Spleen (tissue), 11 donors: ENCODE measurements at regions not wholly inside any gene's neighbourhood (a gene's known extent, or its start where the extent isn't known, plus 50 kb on each side); places are given as distances from the start of the nearest gene placed in this dataset.
A peak's percentile ranks its signal among the peaks of the same experiment; 100 is the strongest.

Experiments
- DNase-seq: peaks from one replicate; pipeline ENCODE4 v3.0.0-alpha.2; 2020
- H3K27ac ChIP-seq, 8 donors: fragments of 200-600 bp; sonication (generic) in 7 of 8; 1 replicate in 4 of 8; 2 replicates in 4 of 8; pipeline versions ENCODE4 v1.5.0 to v1.8.0; 2016 to 2021; ENCODE audit warnings: inconsistent platforms in 4 of 8, mild to moderate bottlenecking in 4 of 8, moderate library complexity in 1 of 8
- H3K27me3 ChIP-seq, 7 donors: fragments of 200-600 bp; sonication (generic) in 6 of 7; replicated peaks in 1 of 7; 1 replicate in 4 of 7; 2 replicates in 3 of 7; pipeline versions ENCODE4 v1.5.0 to v1.8.0; 2016 to 2021; ENCODE audit warnings: inconsistent platforms in 3 of 7, mild to moderate bottlenecking in 1 of 7
- H3K36me3 ChIP-seq, 6 donors: fragments of 200-600 bp; sonication (generic) in 5 of 6; 1 replicate in 4 of 6; 2 replicates in 2 of 6; pipeline versions ENCODE4 v1.5.0 to v1.8.0; 2016 to 2021; ENCODE audit warnings: inconsistent platforms in 2 of 6
- H3K4me1 ChIP-seq, 6 donors: fragments of 200-600 bp; sonication (generic) in 5 of 6; 1 replicate in 3 of 6; 2 replicates in 3 of 6; pipeline versions ENCODE4 v1.5.0 to v1.8.0; 2016 to 2021; ENCODE audit warnings: inconsistent platforms in 3 of 6
- H3K4me3 ChIP-seq, 8 donors: fragments of 200-600 bp; sonication (generic) in 7 of 8; 1 replicate in 4 of 8; 2 replicates in 4 of 8; pipeline versions ENCODE4 v1.5.0 to v1.8.0; 2016 to 2021; ENCODE audit warnings: inconsistent platforms in 4 of 8, mild to moderate bottlenecking in 4 of 8, moderate library complexity in 2 of 8
- H3K9me3 ChIP-seq, 8 donors: fragments of 200-600 bp; sonication (generic) in 7 of 8; 1 replicate in 4 of 8; 2 replicates in 4 of 8; pipeline versions ENCODE4 v1.5.0 to v1.8.0; 2016 to 2021; ENCODE audit warnings: inconsistent platforms in 4 of 8
- CTCF ChIP-seq, 11 experiments: fragments of 200-600 bp in 7 of 11; fragments of 450-650 bp in 4 of 11; sonication (generic) in 4 of 11; IDR thresholded peaks in 8 of 11; conservative IDR thresholded peaks in 3 of 11; 1 replicate in 7 of 11; 2 replicates in 4 of 11; pipeline versions ENCODE4 v1.4.0 to v1.8.0; 2016 to 2021; ENCODE audit warnings: antibody characterized with exemption in 11 of 11, inconsistent platforms in 4 of 11, mild to moderate bottlenecking in 1 of 11
- POLR2A ChIP-seq, 3 donors: fragments of 450-650 bp; IDR thresholded peaks; one replicate each; pipeline ENCODE4 v1.5.1; 2017; ENCODE audit warnings: antibody characterized with exemption in 3 of 3, mild to moderate bottlenecking in 1 of 3
- POLR2AphosphoS5 ChIP-seq, 3 donors: sonication (generic); formaldehyde crosslinking; IDR thresholded peaks; one replicate each; pipeline ENCODE4 v1.5.1; 2017; ENCODE audit warnings: antibody characterized with exemption in 3 of 3
- WGBS, 5 donors: extraction: QIAGEN DNeasy Blood & Tissue Kit in 3 of 5; methylation state at CpG; one replicate each; pipeline versions ENCODE4 v1.1.5 to v1.1.7; 2013 to 2018; 5-methylcytosine and 5-hydroxymethylcytosine counted together
- intact Hi-C: fragments of 100-400 bp; cut with DNase I; formaldehyde crosslinking; loops from one replicate; pipeline ENCODE4 v1.15.0; 2023; ENCODE audit warnings: low total_unique reads
- donor health status: healthy with polysubstance abuse.
- donor health status: DM: no; HTN: no; CAD: no; lungs with moderate emphysema.
- donor health status: DM: no; HTN: no; CAD: no.
- donor health status: Bipolar disorder and iron deficiency.
- donor health status: healthy.
- donor health status: DM: no; HTN: no; CAD: no.
- donor health status: DM: yes; HTN: yes; CAD: no.

GRCh38 chr12:34393086-34393820, 371.0 kb downstream of the ALG10 start:
- 66 to 70% (median 66%) methylated on average over 33 to 35 of the region's 35 CpGs for WGBS, 5 donors
- Histone ChIP-seq H3K4me1 (no peaks in the 10 kb centered on the region), H3K36me3 (no peaks in the 10 kb centered on the region), H3K27me3 (peaks cover 0 to 19% (median 0%) of the 10 kb centered on the region in 7 donors), H3K4me3 (no peak overlapping the region), H3K27ac (no peak overlapping the region), H3K9me3 (peaks cover 0 to 100% (median 97%) of the 10 kb centered on the region in 8 donors)
- DNase-seq: peak; percentile 66
- TF ChIP-seq POLR2AphosphoS5 (IDR thresholded peaks at IDR 0.05) (no peak), CTCF (IDR thresholded peaks at IDR 0.05 in 8 of 11, conservative IDR thresholded peaks at IDR 0.05 in 3 of 11) (no peak), POLR2A (IDR thresholded peaks at IDR 0.05) (no peak)
- intact Hi-C loops: no loop called here

GRCh38 chr12:34393821-34394150, 371.5 kb downstream of the ALG10 start:
- Histone ChIP-seq H3K36me3 (no peaks in the 10 kb centered on the region), H3K27me3 (peaks cover 0 to 14% (median 0%) of the 10 kb centered on the region in 7 donors), H3K4me1 (no peaks in the 10 kb centered on the region), H3K4me3 (no peak overlapping the region), H3K9me3 (peaks cover 0 to 100% (median 97%) of the 10 kb centered on the region in 8 donors), H3K27ac (no peak overlapping the region)
- WGBS, 5 donors: 55 to 75% (median 59%) methylated on average over 10 of the region's 10 CpGs
- intact Hi-C loops: no loop called here
- peak; percentile 64 for DNase-seq
- TF ChIP-seq CTCF (IDR thresholded peaks at IDR 0.05 in 8 of 11, conservative IDR thresholded peaks at IDR 0.05 in 3 of 11) (no peak), POLR2AphosphoS5 (IDR thresholded peaks at IDR 0.05) (no peak), POLR2A (IDR thresholded peaks at IDR 0.05) (no peak)

- peaks cover 0 to 9% (median 0%) of the 10 kb centered on the region in 7 donors for H3K27me3 ChIP-seq
- 60 to 71% (median 66%) methylated on average over 29 of the region's 29 CpGs for WGBS, 5 donors
- H3K9me3 ChIP-seq: peaks cover 0 to 100% (median 97%) of the 10 kb centered on the region in 8 donors
- H3K27ac ChIP-seq: no peak overlapping the region
- H3K4me1 ChIP-seq: no peaks in the 10 kb centered on the region
- H3K36me3 ChIP-seq: no peaks in the 10 kb centered on the region
- intact Hi-C loops: no loop called here
- TF ChIP-seq POLR2AphosphoS5 (IDR thresholded peaks at IDR 0.05): no peak
- TF ChIP-seq CTCF (IDR thresholded peaks at IDR 0.05 in 8 of 11, conservative IDR thresholded peaks at IDR 0.05 in 3 of 11): no peak
- no peak for TF ChIP-seq POLR2A (IDR thresholded peaks at IDR 0.05)
- H3K4me3 ChIP-seq: no peak overlapping the region
- peak; percentile 51 for DNase-seq
Measured at GRCh38 chr12:34394211-34395055, 372.1 kb downstream of the ALG10 start.
